PC-3 (cell line): ENCODE measurements at regions not wholly inside any gene's neighbourhood (a gene's known extent, or its start where the extent isn't known, plus 50 kb on each side); places are given as distances from the start of the nearest gene placed in this dataset.
"Not testable (repeated sequence)": the region's sequence is repeated elsewhere in the genome, so short reads cannot be mapped to it uniquely, and the experiment has no call there.

Experiments
- ATAC-seq: fragments of 200-7000 bp; cut with Tn5 transposase; 2 replicates; pipeline ENCODE4 v1.9.1; 2020; ENCODE audit warnings: mild to moderate bottlenecking, moderate library complexity
- BruUV-seq: library from RNA; stranded (reverse); fragments of 400-500 nt; replicated peaks from 2 replicates; lab custom pipeline; 2021; lab: Mats Ljungman, UMichigan
- CTCF ChIA-PET: fragments of 300-600 bp; sonication (Branson Sonifier 250); formaldehyde crosslinking; loops from one replicate; lab custom pipeline; 2022; ENCODE audit warnings: antibody characterized with exemption; lab: Charles Lee
- POLR2A ChIA-PET: fragments of 300-600 bp; sonication (Branson Sonifier 250); formaldehyde crosslinking; loops from one replicate; lab custom pipeline; 2022; ENCODE audit warnings: antibody characterized with exemption; ENCODE audit not compliant: unreplicated experiment; lab: Charles Lee
- DNase-seq: peaks from one replicate; pipeline ENCODE4 v3.0.0-alpha.2; 2015
- H2AFZ ChIP-seq: fragments of 300-600 bp; sonication (generic); 2 replicates; pipeline ENCODE4 v1.6.0; 2016; ENCODE audit warnings: antibody characterized with exemption, low read length
- H3F3A ChIP-seq: fragments of 300-600 bp; sonication (generic); one replicate; pipeline ENCODE4 v1.6.0; 2017; ENCODE audit warnings: antibody characterized with exemption, low read length, control low read depth, mild to moderate bottlenecking; ENCODE audit not compliant: unreplicated experiment
- H3K27ac ChIP-seq: fragments of 300-600 bp; sonication (generic); 2 replicates; pipeline ENCODE4 v1.5.1; 2016; ENCODE audit warnings: mild to moderate bottlenecking, low read length
- H3K27me3 ChIP-seq: fragments of 300-600 bp; sonication (generic); 2 replicates; pipeline ENCODE4 v1.6.1; 2016; ENCODE audit warnings: low read length, mixed read lengths
- H3K36me3 ChIP-seq: fragments of 300-600 bp; sonication (generic); 2 replicates; pipeline ENCODE4 v1.6.1; 2016; ENCODE audit warnings: low read depth, mixed run types, low read length, mixed read lengths
- H3K4me1 ChIP-seq: fragments of 300-600 bp; sonication (generic); 2 replicates; pipeline ENCODE4 v1.5.1; 2016; ENCODE audit warnings: low read length; ENCODE audit not compliant: insufficient read depth
- H3K4me2 ChIP-seq: fragments of 300-600 bp; sonication (generic); 2 replicates; pipeline ENCODE4 v1.6.0; 2016; ENCODE audit warnings: low read length
- H3K4me3 ChIP-seq: fragments of 300-600 bp; sonication (generic); 2 replicates; pipeline ENCODE4 v1.5.1; 2016; ENCODE audit warnings: mild to moderate bottlenecking, low read length, mixed read lengths
- H3K79me2 ChIP-seq: fragments of 300-600 bp; sonication (generic); 2 replicates; pipeline ENCODE4 v1.6.1; 2017; ENCODE audit warnings: low read length, mixed read lengths
- H3K9ac ChIP-seq: fragments of 300-600 bp; sonication (generic); 2 replicates; pipeline ENCODE4 v1.6.0; 2016; ENCODE audit warnings: mild to moderate bottlenecking, low read length
- H3K9me2 ChIP-seq: fragments of 300-600 bp; sonication (generic); replicated peaks from 2 replicates; pipeline ENCODE4 v1.6.1; 2016; ENCODE audit warnings: mixed run types, low read length, mixed read lengths
- H3K9me3 ChIP-seq: fragments of 300-600 bp; sonication (generic); 2 replicates; pipeline ENCODE4 v1.6.1; 2016; ENCODE audit warnings: low read length, mixed read lengths
- H4K20me1 ChIP-seq: fragments of 300-600 bp; sonication (generic); 2 replicates; pipeline ENCODE4 v1.6.1; 2016; ENCODE audit warnings: low read length, mixed read lengths
- EZH2 ChIP-seq: fragments of 300-600 bp; sonication (generic); IDR thresholded peaks from one replicate; pipeline ENCODE4 v1.6.1; 2017; ENCODE audit warnings: antibody characterized with exemption, mild to moderate bottlenecking, low read length; ENCODE audit not compliant: unreplicated experiment
- EZH2phosphoT487 ChIP-seq: fragments of 300-600 bp; sonication (generic); IDR thresholded peaks from 2 replicates; pipeline ENCODE4 v1.6.1; 2018; ENCODE audit warnings: mild to moderate bottlenecking, antibody characterized with exemption, low read length, borderline replicate concordance
- intact Hi-C: fragments of 100-400 bp; cut with micrococcal nuclease; formaldehyde crosslinking; loops from 2 replicates; pipeline ENCODE4 v1.9.0; 2023
- TF ChIP-seq, protein P1 (sequence below): fragments of 300-600 bp; sonication (generic); conservative IDR thresholded peaks from 2 replicates; pipeline ENCODE4 v1.5.1; 2017; ENCODE audit warnings: antibody characterized with exemption, low read depth, mild to moderate bottlenecking, low read length

DNA sequence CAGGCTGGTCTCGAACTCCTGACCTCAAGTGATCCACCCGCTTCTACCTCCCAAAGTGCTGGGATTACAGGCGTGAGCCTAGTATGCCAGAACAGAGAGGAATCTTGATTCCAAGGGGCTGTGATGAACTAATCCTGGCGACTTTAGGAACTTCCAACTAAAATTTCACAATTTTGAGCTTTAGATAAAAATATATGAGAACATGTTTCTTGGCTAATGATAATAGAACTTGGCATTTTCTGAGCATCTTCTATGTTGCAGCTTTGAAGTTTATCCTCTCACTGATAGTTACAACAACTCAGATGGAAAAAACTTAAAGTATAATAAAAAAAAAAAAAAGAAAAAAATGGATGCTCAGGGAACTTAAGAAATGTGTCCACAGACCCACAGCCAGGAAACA is 69.8 kb upstream of the WSCD1 start:
- no peak for ATAC-seq
- Histone ChIP-seq H3K27ac (no peak overlapping the region), H3K4me1 (0 out of 2 replicates have a peak, but pooled peaks cover 6% of the 10 kb centered on the region), H3K4me2 (no peak overlapping the region), H4K20me1 (no peaks in the 10 kb centered on the region), H3F3A (no peaks in the 10 kb centered on the region), H3K9me2 (no peaks in the 10 kb centered on the region), H3K79me2 (no peaks in the 10 kb centered on the region), H3K27me3 (no peaks in the 10 kb centered on the region), H3K9me3 (no peaks in the 10 kb centered on the region), H3K9ac (no peak overlapping the region), H3K4me3 (no peak overlapping the region), H2AFZ (no peak overlapping the region), H3K36me3 (no peaks in the 10 kb centered on the region)
- no peak for DNase-seq
- TF ChIP-seq, protein P1, sequence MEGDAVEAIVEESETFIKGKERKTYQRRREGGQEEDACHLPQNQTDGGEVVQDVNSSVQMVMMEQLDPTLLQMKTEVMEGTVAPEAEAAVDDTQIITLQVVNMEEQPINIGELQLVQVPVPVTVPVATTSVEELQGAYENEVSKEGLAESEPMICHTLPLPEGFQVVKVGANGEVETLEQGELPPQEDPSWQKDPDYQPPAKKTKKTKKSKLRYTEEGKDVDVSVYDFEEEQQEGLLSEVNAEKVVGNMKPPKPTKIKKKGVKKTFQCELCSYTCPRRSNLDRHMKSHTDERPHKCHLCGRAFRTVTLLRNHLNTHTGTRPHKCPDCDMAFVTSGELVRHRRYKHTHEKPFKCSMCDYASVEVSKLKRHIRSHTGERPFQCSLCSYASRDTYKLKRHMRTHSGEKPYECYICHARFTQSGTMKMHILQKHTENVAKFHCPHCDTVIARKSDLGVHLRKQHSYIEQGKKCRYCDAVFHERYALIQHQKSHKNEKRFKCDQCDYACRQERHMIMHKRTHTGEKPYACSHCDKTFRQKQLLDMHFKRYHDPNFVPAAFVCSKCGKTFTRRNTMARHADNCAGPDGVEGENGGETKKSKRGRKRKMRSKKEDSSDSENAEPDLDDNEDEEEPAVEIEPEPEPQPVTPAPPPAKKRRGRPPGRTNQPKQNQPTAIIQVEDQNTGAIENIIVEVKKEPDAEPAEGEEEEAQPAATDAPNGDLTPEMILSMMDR: no peak
- no peak for TF ChIP-seq EZH2
- no peak for TF ChIP-seq EZH2phosphoT487
- ChIA-PET POLR2A (interaction anchor here (0.6 kb wide), 1 partner anchor 66 kb away, joined by 6 read pairs; no protein-coding TSS in a partner anchor), CTCF (no interaction called here)
- no TSS peak for BruUV-seq
- intact Hi-C loops: no loop called here

DNA sequence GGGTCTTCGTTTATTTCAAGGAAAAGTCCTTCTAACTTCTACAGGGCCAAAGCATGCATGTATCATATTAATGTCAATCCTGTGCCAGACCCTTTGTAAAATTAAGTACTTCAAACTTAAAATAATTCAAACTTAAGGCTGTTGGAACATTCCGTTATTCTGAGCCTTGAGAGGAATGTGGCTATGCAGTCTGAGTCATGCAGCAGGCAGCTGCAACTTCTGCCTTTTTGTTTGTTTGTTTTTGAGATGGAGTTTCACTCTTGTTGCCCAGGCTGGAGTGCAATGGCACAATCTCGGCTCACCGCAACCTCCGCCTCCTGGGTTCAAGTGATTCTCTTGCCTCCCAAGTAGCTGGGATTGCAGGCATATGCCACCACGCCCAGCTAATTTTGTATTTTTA is 67.0 kb upstream of the WSCD1 start:
- DNase-seq (peak; percentile 41), ATAC-seq (peak; percentile 51; the same call in 1 of the 2 replicates)
- H3K4me1 ChIP-seq, POLR2A ChIA-PET, BruUV-seq, H2AFZ ChIP-seq, H3K9me3 ChIP-seq, H3K79me2 ChIP-seq, H3K27me3 ChIP-seq, CTCF ChIA-PET, H4K20me1 ChIP-seq, H3K4me3 ChIP-seq, H3K9ac ChIP-seq, H3F3A ChIP-seq, H3K4me2 ChIP-seq, intact Hi-C loops, H3K9me2 ChIP-seq, H3K27ac ChIP-seq, H3K36me3 ChIP-seq: not testable (repeated sequence)

DNA sequence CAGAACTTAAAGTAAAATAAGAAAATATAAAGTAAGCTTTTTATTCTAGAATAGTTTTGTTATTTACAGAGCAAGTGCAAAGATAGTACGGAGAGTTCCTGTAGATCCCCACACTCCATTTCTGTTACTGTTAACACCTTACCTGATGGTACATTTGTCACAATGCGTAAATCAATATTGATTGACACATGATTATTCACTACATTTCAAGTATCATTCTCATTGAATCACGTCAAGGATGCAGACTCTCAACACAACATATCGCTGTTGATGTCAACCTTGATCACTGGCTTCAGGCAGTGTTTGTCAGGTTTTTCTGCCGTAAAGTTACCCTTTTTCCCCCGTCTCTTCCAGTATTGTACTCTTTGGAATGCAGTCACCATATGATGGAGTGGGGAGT is 64.2 kb upstream of the WSCD1 start:
- H3K27me3 ChIP-seq: no peaks in the 10 kb centered on the region
- H2AFZ ChIP-seq: no peak overlapping the region
- TF ChIP-seq EZH2: no peak
- TF ChIP-seq, protein P1: no peak
- no peak for TF ChIP-seq EZH2phosphoT487
- CTCF ChIA-PET: no interaction called here
- POLR2A ChIA-PET: no interaction called here
- H3K27ac ChIP-seq: no peak overlapping the region
- DNase-seq (no peak), ATAC-seq (no peak)
- no peak overlapping the region for H3K4me3 ChIP-seq
- H3K4me1 ChIP-seq: 0 out of 2 replicates have a peak, but pooled peaks cover 6% of the 10 kb centered on the region
- intact Hi-C loops: no loop called here
- no peaks in the 10 kb centered on the region for H3K79me2 ChIP-seq
- no peaks in the 10 kb centered on the region for H3K36me3 ChIP-seq
- H3K9me3 ChIP-seq: no peaks in the 10 kb centered on the region
- H3F3A ChIP-seq: no peaks in the 10 kb centered on the region
- no peaks in the 10 kb centered on the region for H4K20me1 ChIP-seq
- H3K4me2 ChIP-seq: no peak overlapping the region
- BruUV-seq: no TSS peak
- no peak overlapping the region for H3K9ac ChIP-seq
- H3K9me2 ChIP-seq: no peaks in the 10 kb centered on the region
